Mammary epithelial cell (primary cell): ENCODE measurements at regions not wholly inside any gene's neighbourhood (a gene's known extent, or its start where the extent isn't known, plus 50 kb on each side); places are given as distances from the start of the nearest gene placed in this dataset.

Experiments
- CTCF ChIP-seq, 2 donors: IDR thresholded peaks in 1 of 2; conservative IDR thresholded peaks in 1 of 2; 2 replicates each; pipeline ENCODE4 v1.5.1; 2011 to 2012; ENCODE audit warnings: inconsistent platforms in 2 of 2, low read length in 2 of 2, mild to moderate bottlenecking in 2 of 2, control low read depth in 1 of 2, low read depth in 1 of 2; ENCODE audit not compliant: insufficient read depth in 1 of 2; ENCODE audit errors: extremely low read depth in 1 of 2
- EZH2 ChIP-seq: IDR thresholded peaks from 2 replicates; pipeline ENCODE4 v1.6.1; 2012; ENCODE audit warnings: low read length, inconsistent platforms, borderline replicate concordance

GRCh38 chr3:35263477-35263876 is 375.8 kb upstream of the ARPP21 start:
- TF ChIP-seq CTCF (conservative IDR thresholded peaks at IDR 0.05 in 1 of 2, IDR thresholded peaks at IDR 0.05 in 1 of 2; ENCODE audit: extremely low read depth in 1 of 2, insufficient read depth in 1 of 2, low read depth in 1 of 2, low read length in 2 of 2) (no peak), EZH2 (no peak)
